Naive thymus-derived CD4-positive, alpha-beta T cell (primary cell): ENCODE measurements at regions not wholly inside any gene's neighbourhood (a gene's known extent, or its start where the extent isn't known, plus 50 kb on each side); places are given as distances from the start of the nearest gene placed in this dataset.

Experiments used
- ATAC-seq: fragments of 150-1000 bp; cut with Tn5 transposase; 2 replicates; pipeline ENCODE4 v1.10.0; 2021; ENCODE audit warnings: mild to moderate bottlenecking, moderate library complexity
- CTCF ChIA-PET: fragments of 350-600 bp; sonication (Branson Sonifier 250); formaldehyde crosslinking; loops from one replicate; lab custom pipeline; 2021; ENCODE audit warnings: antibody characterized with exemption; lab: Charles Lee
- POLR2A ChIA-PET: fragments of 350-600 bp; sonication (Branson Sonifier 250); formaldehyde crosslinking; loops from one replicate; lab custom pipeline; 2021; ENCODE audit warnings: antibody characterized with exemption, inconsistent platforms; lab: Charles Lee
- DNase-seq, 9 donors: peaks; one replicate each; pipeline versions ENCODE4 v3.0.0 to v3.0.0-alpha.2; 2020 to 2022; ENCODE audit warnings: mixed read lengths in 1 of 9
- H3K27ac ChIP-seq: one replicate; pipeline ENCODE4 v1.7.0; 2013; ENCODE audit warnings: mild to moderate bottlenecking, low read depth, low read length, moderate library complexity
- H3K27me3 ChIP-seq, 2 donors: one replicate each; pipeline ENCODE4 v1.7.0; 2013; ENCODE audit warnings: low read length in 2 of 2, mild to moderate bottlenecking in 2 of 2, moderate library complexity in 2 of 2; ENCODE audit not compliant: control insufficient read depth in 2 of 2, insufficient read depth in 2 of 2
- H3K36me3 ChIP-seq, 3 experiments: 1 replicate in 2 of 3; 2 replicates in 1 of 3; pipeline ENCODE4 v1.7.0; 2013; ENCODE audit warnings: low read length in 3 of 3, mild to moderate bottlenecking in 3 of 3, moderate library complexity in 1 of 3; ENCODE audit not compliant: insufficient read depth in 3 of 3, control insufficient read depth in 2 of 3
- H3K4me1 ChIP-seq, 2 donors: one replicate each; pipeline ENCODE4 v1.7.0; 2013; ENCODE audit warnings: low read length in 2 of 2, mild to moderate bottlenecking in 2 of 2, moderate library complexity in 1 of 2; ENCODE audit not compliant: control insufficient read depth in 2 of 2, insufficient read depth in 2 of 2
- H3K4me3 ChIP-seq: 2 replicates; pipeline ENCODE4 v1.7.0; 2013; ENCODE audit warnings: mild to moderate bottlenecking, low read length
- H3K9me3 ChIP-seq, 3 experiments: 1 replicate in 2 of 3; 2 replicates in 1 of 3; pipeline ENCODE4 v1.7.0; 2013; ENCODE audit warnings: low read length in 3 of 3; ENCODE audit not compliant: control insufficient read depth in 2 of 3
- H3K27ac Mint-ChIP-seq, 9 donors: one replicate each; pipeline ENCODE4 v1.8.0; 2020 to 2022; ENCODE audit warnings: mixed read lengths in 9 of 9, mild to moderate bottlenecking in 8 of 9, moderate library complexity in 5 of 9, inconsistent platforms in 2 of 9
- H3K27me3 Mint-ChIP-seq, 5 donors: one replicate each; pipeline ENCODE4 v1.8.0; 2021 to 2022; ENCODE audit warnings: mixed read lengths in 5 of 5, mild to moderate bottlenecking in 1 of 5
- H3K36me3 Mint-ChIP-seq, 5 donors: one replicate each; pipeline ENCODE4 v1.8.0; 2020 to 2022; ENCODE audit warnings: mixed read lengths in 5 of 5, mild to moderate bottlenecking in 3 of 5, inconsistent platforms in 1 of 5
- H3K4me1 Mint-ChIP-seq, 7 donors: one replicate each; pipeline ENCODE4 v1.8.0; 2020 to 2022; ENCODE audit warnings: mixed read lengths in 7 of 7, mild to moderate bottlenecking in 3 of 7, inconsistent platforms in 1 of 7
- H3K4me3 Mint-ChIP-seq, 10 donors: one replicate each; pipeline ENCODE4 v1.8.0; 2020 to 2022; ENCODE audit warnings: mild to moderate bottlenecking in 10 of 10, mixed read lengths in 10 of 10, moderate library complexity in 6 of 10, inconsistent platforms in 2 of 10
- H3K9me3 Mint-ChIP-seq, 11 donors: one replicate each; pipeline ENCODE4 v1.8.0; 2020 to 2022; ENCODE audit warnings: mixed read lengths in 11 of 11, mild to moderate bottlenecking in 4 of 11, inconsistent platforms in 1 of 11, moderate library complexity in 1 of 11
- intact Hi-C, 2 donors: fragments of 100-400 bp; cut with micrococcal nuclease; formaldehyde crosslinking; loops; one replicate each; pipeline ENCODE4 v1.15.1; 2023

DNA sequence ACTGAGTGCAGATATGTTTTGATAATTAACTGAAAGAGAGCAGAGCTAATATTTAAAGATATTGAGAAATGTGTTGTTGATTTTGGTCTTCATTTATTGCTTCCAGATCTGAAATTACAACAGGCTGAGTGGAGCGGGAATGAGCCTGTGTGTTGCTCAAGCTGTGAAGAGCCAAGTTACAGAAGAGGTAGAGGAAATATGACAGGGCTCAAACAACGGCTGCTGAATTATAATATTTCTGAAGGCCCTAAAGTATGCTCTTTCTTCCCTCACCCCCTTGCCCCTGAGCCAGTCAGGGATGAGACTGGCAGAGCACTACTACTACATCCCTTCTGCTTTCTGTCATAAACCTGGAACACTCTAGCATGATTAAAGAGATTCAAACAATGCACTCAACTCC lies 115.6 kb downstream of the FANCF start:
- peaks cover 0 to 2% (median 0%) of the 10 kb centered on the region in 11 donors for H3K9me3 Mint-ChIP-seq
- peaks cover 0 to 45% (median 36%) of the 10 kb centered on the region in 5 donors for H3K27me3 Mint-ChIP-seq
- POLR2A ChIA-PET = no interaction called here
- Histone ChIP-seq H3K4me1 (no peaks in the 10 kb centered on the region), H3K27ac (no peak overlapping the region), H3K27me3 (no peaks in the 10 kb centered on the region), H3K36me3 (no peaks in the 10 kb centered on the region), H3K9me3 (no peaks in the 10 kb centered on the region), H3K4me3 (no peak overlapping the region)
- intact Hi-C loops = no loop called here
- no peaks in the 10 kb centered on the region for H3K4me1 Mint-ChIP-seq
- ATAC-seq = no peak
- CTCF ChIA-PET = no interaction called here
- H3K4me3 Mint-ChIP-seq = no peak overlapping the region
- H3K27ac Mint-ChIP-seq = no peak overlapping the region
- no peak for DNase-seq
- no peaks in the 10 kb centered on the region for H3K36me3 Mint-ChIP-seq

DNA sequence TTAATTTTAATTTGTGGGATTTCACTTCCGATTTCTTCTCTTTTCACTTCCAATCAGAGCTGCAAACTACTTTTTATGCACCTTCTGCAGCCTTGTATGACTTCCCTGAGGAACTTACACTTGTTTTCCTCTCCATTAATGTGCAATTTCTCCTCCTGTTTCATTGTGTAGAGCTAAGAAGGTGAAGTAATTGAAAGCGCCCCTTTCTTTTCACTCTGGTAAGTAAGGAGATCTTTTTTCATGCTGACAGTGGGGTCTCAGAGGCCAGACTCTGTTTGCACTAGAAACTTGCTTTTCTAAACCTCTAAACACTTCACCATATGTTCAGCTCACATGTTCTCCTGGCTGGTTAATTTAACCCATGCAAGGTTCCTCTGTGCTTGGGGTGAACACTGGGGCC lies 117.0 kb downstream of the FANCF start:
- intact Hi-C loops = no loop called here
- Histone ChIP-seq H3K27me3 (no peaks in the 10 kb centered on the region), H3K4me3 (no peak overlapping the region), H3K36me3 (no peaks in the 10 kb centered on the region), H3K4me1 (no peaks in the 10 kb centered on the region), H3K27ac (no peak overlapping the region), H3K9me3 (no peaks in the 10 kb centered on the region)
- no peak overlapping the region for H3K27ac Mint-ChIP-seq
- DNase-seq = no peak
- POLR2A ChIA-PET = no interaction called here
- no peaks in the 10 kb centered on the region for H3K36me3 Mint-ChIP-seq
- H3K9me3 Mint-ChIP-seq = no peaks in the 10 kb centered on the region
- no peaks in the 10 kb centered on the region for H3K4me1 Mint-ChIP-seq
- ATAC-seq = no peak
- peaks cover 0 to 37% (median 25%) of the 10 kb centered on the region in 5 donors for H3K27me3 Mint-ChIP-seq
- H3K4me3 Mint-ChIP-seq = no peak overlapping the region
- CTCF ChIA-PET = no interaction called here

DNA sequence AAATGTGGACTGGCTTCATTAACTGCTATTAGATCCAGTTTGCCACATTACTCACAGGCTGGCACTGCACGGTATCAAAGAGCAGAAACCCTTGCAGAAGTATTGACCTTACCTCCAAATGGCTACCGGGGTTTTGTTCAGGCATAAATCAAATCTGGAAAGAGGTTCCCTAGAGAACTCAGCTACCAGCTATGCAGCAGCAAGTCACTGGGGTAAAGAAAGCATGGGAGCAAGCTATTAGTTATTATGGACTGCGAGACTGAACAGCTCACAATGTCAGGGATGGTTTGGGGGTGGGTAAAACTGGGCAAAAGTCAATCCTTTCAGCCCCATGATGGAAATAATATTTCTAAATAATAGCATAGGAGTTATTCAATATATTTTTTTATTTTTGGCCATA lies 128.1 kb downstream of the FANCF start:
- Histone ChIP-seq H3K4me1 (no peaks in the 10 kb centered on the region), H3K27ac (no peak overlapping the region), H3K36me3 (no peaks in the 10 kb centered on the region), H3K27me3 (no peaks in the 10 kb centered on the region), H3K4me3 (no peak overlapping the region), H3K9me3 (no peaks in the 10 kb centered on the region)
- ChIA-PET POLR2A (no interaction called here), CTCF (no interaction called here)
- intact Hi-C loops = no loop called here
- Mint-ChIP-seq H3K36me3 (no peaks in the 10 kb centered on the region), H3K27me3 (peaks cover 0 to 8% (median 5%) of the 10 kb centered on the region in 5 donors), H3K4me3 (no peak overlapping the region), H3K27ac (no peak overlapping the region), H3K4me1 (no peaks in the 10 kb centered on the region), H3K9me3 (no peaks in the 10 kb centered on the region)
- DNase-seq (no peak), ATAC-seq (no peak)

DNA sequence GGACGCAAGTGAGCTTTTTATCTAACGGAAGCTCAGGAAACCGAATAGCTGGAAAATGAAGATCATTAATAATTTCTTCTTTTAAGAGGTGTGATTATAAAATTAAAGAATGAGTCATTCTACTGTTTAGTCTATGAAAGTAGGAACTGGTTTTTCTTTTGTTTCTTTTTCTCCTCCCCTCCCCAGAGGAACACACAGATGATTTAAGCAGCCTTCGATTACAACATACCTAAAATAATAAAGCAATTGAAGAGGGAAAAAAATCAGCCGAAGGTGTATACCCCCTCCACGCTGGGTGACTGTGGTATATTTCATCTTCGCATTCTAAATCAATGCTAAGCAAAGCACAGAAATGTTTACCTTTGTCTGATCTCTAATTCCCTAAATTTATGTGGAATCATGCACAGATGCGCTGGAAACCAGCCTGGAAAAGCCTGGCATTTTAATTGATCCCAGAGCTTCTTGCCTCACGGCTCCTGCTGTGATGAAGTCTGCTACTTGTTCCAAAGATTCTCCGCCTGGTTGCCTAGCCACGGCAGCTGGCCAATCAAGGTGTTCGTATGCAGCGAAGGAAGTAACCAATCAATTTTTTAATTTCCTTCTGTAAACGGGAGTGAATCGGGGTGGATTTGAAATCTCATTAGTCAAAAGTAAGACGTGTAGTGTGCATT lies 133.9 kb downstream of the FANCF start:
- POLR2A ChIA-PET = no interaction called here

DNA sequence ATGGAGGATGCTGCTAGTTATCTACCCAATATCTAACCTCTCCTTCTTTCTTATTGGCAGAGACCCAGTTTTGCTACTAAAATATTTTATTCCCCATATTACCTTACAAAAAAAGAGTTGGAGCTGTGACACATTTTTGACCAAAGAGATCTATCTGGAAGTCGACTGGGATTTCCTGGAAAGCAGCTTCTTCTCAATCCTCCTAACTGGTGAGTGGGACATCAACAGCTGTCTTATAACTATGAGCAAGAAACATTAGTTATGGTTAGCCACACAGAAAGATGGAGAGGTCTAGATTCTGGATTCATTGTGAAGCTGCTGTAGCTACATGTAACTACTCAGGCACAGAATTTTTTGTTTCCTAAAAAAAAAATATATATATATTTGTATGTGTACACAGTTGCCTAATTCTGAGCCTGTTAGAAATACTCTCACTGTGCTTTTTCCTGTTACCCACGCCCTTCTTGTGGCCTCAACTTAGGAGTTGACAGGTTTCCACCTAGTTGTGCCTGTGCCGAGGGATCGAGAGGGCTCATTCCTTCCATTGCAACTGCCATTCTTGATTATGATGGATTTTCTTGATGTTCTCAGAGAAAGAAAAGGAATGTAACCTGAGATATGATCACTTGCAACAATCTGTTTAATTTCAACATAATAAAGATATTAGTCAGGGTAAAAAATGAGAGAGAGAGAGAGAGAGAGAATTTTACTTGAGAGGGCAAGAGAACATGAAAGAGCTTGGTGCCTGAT lies 142.0 kb downstream of the SLC17A6 start:
- Histone ChIP-seq H3K27me3 (no peaks in the 10 kb centered on the region), H3K36me3 (no peaks in the 10 kb centered on the region), H3K27ac (no peak overlapping the region), H3K4me1 (no peaks in the 10 kb centered on the region), H3K9me3 (no peaks in the 10 kb centered on the region), H3K4me3 (no peak overlapping the region)
- Mint-ChIP-seq H3K27ac (no peak overlapping the region), H3K27me3 (peaks cover 0 to 35% (median 14%) of the 10 kb centered on the region in 5 donors), H3K4me3 (no peak overlapping the region), H3K36me3 (no peaks in the 10 kb centered on the region), H3K9me3 (no peaks in the 10 kb centered on the region), H3K4me1 (no peaks in the 10 kb centered on the region)
- CTCF ChIA-PET = no interaction called here
- no peak for ATAC-seq
- POLR2A ChIA-PET = no interaction called here
- DNase-seq = no peak
- intact Hi-C loops = no loop called here

More for the DNA sequence above, 133.9 kb downstream of the FANCF start:
- peaks cover 0 to 2% (median 0%) of the 10 kb centered on the region in 7 donors for H3K4me1 Mint-ChIP-seq
- H3K27me3 ChIP-seq = no peaks in the 10 kb centered on the region
- no peaks in the 10 kb centered on the region for H3K36me3 ChIP-seq
- H3K9me3 ChIP-seq = no peaks in the 10 kb centered on the region
- intact Hi-C loops = no loop called here
- H3K27ac Mint-ChIP-seq = no peak overlapping the region
- CTCF ChIA-PET = no interaction called here
- DNase-seq = no peak
- H3K27me3 Mint-ChIP-seq = peaks cover 0 to 16% (median 10%) of the 10 kb centered on the region in 5 donors
- no peaks in the 10 kb centered on the region for H3K36me3 Mint-ChIP-seq
- H3K4me1 ChIP-seq = no peaks in the 10 kb centered on the region
- H3K4me3 Mint-ChIP-seq = no peak overlapping the region
- H3K4me3 ChIP-seq = no peak overlapping the region
- no peak overlapping the region for H3K27ac ChIP-seq
- ATAC-seq = no peak
- H3K9me3 Mint-ChIP-seq = peaks cover 0 to 4% (median 0%) of the 10 kb centered on the region in 11 donors

DNA sequence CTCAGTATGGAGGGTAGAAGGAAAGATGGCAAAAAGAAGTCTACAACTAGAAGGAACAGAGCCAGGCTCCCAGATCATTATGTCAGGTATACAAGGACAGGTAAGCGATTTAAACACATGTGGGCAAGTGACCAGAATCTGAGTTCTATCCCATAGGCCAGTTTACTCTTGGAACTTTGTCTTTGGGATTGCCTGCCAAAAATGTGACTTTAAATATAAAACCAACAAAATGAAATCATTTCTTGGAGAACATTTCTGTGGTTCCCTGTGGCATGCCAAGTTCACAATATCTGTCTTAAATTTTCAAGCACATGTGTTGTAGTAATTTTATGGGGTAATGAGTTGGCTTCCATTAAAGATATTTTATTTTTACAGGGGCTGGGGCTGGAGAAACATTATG lies 141.0 kb downstream of the SLC17A6 start:
- H3K4me1 ChIP-seq = no peaks in the 10 kb centered on the region
- no peaks in the 10 kb centered on the region for H3K9me3 ChIP-seq
- H3K27ac ChIP-seq = no peak overlapping the region
- Mint-ChIP-seq H3K9me3 (no peaks in the 10 kb centered on the region), H3K36me3 (no peaks in the 10 kb centered on the region), H3K27ac (no peak overlapping the region), H3K4me3 (no peak overlapping the region), H3K4me1 (no peaks in the 10 kb centered on the region), H3K27me3 (peaks cover 0 to 35% (median 14%) of the 10 kb centered on the region in 5 donors)
- H3K4me3 ChIP-seq = no peak overlapping the region
- intact Hi-C loops = no loop called here
- H3K27me3 ChIP-seq = no peaks in the 10 kb centered on the region
- POLR2A ChIA-PET = no interaction called here
- ATAC-seq = no peak
- no peak for DNase-seq
- CTCF ChIA-PET = no interaction called here
- H3K36me3 ChIP-seq = no peaks in the 10 kb centered on the region

DNA sequence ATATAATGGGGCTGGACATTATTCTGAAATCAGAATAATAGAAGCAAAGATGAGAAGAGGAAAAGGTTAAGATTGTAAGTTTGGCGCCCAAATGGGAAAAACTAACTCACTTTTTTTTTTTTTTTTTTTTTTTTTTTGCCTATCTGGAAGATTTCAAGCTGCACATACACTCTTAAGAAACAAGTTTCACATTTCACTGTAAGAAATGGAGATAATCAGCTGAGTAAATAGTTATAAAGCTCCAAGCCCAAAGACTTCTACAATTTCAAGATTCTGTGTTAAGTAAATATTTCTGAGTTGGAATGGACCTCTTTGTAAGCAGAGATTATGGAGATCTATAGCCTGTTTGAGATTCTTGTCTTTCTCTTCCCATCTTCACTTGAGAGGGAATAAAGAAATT lies 140.0 kb downstream of the SLC17A6 start:
- Histone ChIP-seq H3K27me3 (no peaks in the 10 kb centered on the region), H3K27ac (no peak overlapping the region), H3K4me3 (no peak overlapping the region), H3K36me3 (no peaks in the 10 kb centered on the region), H3K4me1 (no peaks in the 10 kb centered on the region), H3K9me3 (no peaks in the 10 kb centered on the region)
- peaks cover 0 to 35% (median 14%) of the 10 kb centered on the region in 5 donors for H3K27me3 Mint-ChIP-seq
- H3K9me3 Mint-ChIP-seq = no peaks in the 10 kb centered on the region
- ChIA-PET POLR2A (no interaction called here), CTCF (no interaction called here)
- no peaks in the 10 kb centered on the region for H3K4me1 Mint-ChIP-seq
- no peak for ATAC-seq
- H3K27ac Mint-ChIP-seq = no peak overlapping the region
- H3K36me3 Mint-ChIP-seq = no peaks in the 10 kb centered on the region
- H3K4me3 Mint-ChIP-seq = no peak overlapping the region
- DNase-seq = no peak
- intact Hi-C loops = no loop called here
